CD14-positive monocyte (primary cell): ENCODE measurements at regions not wholly inside any gene's neighbourhood (a gene's known extent, or its start where the extent isn't known, plus 50 kb on each side); places are given as distances from the start of the nearest gene placed in this dataset.

Experiments used
- DNase-seq, 3 donors: peaks; one replicate each; pipeline ENCODE4 v3.0.0-alpha.2; 2011 to 2022
- H2AFZ ChIP-seq: 2 replicates; pipeline ENCODE4 v1.6.0; 2012; ENCODE audit warnings: mild to moderate bottlenecking, low read depth, low read length, inconsistent platforms; ENCODE audit not compliant: insufficient read depth, poor library complexity, severe bottlenecking
- H3K27ac ChIP-seq, 2 donors: 1 replicate in 1 of 2; 2 replicates in 1 of 2; pipeline ENCODE4 v1.5.1; 2012 to 2013; ENCODE audit warnings: low read length in 2 of 2, control low read depth in 1 of 2, inconsistent platforms in 1 of 2, low read depth in 1 of 2, mild to moderate bottlenecking in 1 of 2
- H3K27me3 ChIP-seq, 2 donors: one replicate each; pipeline versions ENCODE4 v1.6.0 to v1.6.1; 2011 to 2013; ENCODE audit warnings: low read length in 2 of 2; ENCODE audit not compliant: control insufficient read depth in 2 of 2, insufficient read depth in 2 of 2
- H3K36me3 ChIP-seq, 2 donors: replicated peaks in 1 of 2; 1 replicate in 1 of 2; 2 replicates in 1 of 2; pipeline versions ENCODE4 v1.5.1 to v1.6.1; 2012 to 2013; ENCODE audit warnings: low read length in 2 of 2, control low read depth in 1 of 2, inconsistent platforms in 1 of 2, mild to moderate bottlenecking in 1 of 2; ENCODE audit not compliant: insufficient read depth in 2 of 2, control insufficient read depth in 1 of 2
- H3K4me1 ChIP-seq, 2 donors: 1 replicate in 1 of 2; 2 replicates in 1 of 2; pipeline versions ENCODE4 v1.5.1 to v1.6.1; 2012 to 2013; ENCODE audit warnings: low read length in 2 of 2, control low read depth in 1 of 2, inconsistent platforms in 1 of 2, mild to moderate bottlenecking in 1 of 2, moderate library complexity in 1 of 2; ENCODE audit not compliant: insufficient read depth in 2 of 2, control insufficient read depth in 1 of 2
- H3K4me2 ChIP-seq: replicated peaks from 2 replicates; pipeline ENCODE3; 2012; ENCODE audit warnings: low read length, moderate library complexity, mild to moderate bottlenecking; ENCODE audit not compliant: poor library complexity, severe bottlenecking; ENCODE audit errors: extremely low read depth
- H3K4me3 ChIP-seq, 3 experiments: fragments of 200-600 bp in 1 of 3; sonication (generic) in 1 of 3; replicated peaks in 1 of 3; 1 replicate in 2 of 3; 2 replicates in 1 of 3; pipeline ENCODE4 v1.5.1; 2011 to 2013; ENCODE audit warnings: low read length in 3 of 3, mild to moderate bottlenecking in 3 of 3, control low read depth in 2 of 3, low read depth in 2 of 3, inconsistent platforms in 1 of 3, moderate library complexity in 1 of 3
- H3K79me2 ChIP-seq: 2 replicates; pipeline ENCODE4 v1.6.0; 2012; ENCODE audit warnings: mild to moderate bottlenecking, control low read depth, inconsistent platforms, low read length, moderate library complexity; ENCODE audit not compliant: insufficient read depth
- H3K9ac ChIP-seq: 2 replicates; pipeline ENCODE4 v1.6.0; 2017; ENCODE audit warnings: low read length, mild to moderate bottlenecking; ENCODE audit not compliant: insufficient read depth, poor library complexity, severe bottlenecking
- H3K9me3 ChIP-seq, 2 donors: replicated peaks in 1 of 2; 1 replicate in 1 of 2; 2 replicates in 1 of 2; pipeline versions ENCODE4 v1.5.1 to v1.6.1; 2012 to 2013; ENCODE audit warnings: low read length in 2 of 2, control low read depth in 1 of 2; ENCODE audit not compliant: control insufficient read depth in 1 of 2, insufficient read depth in 1 of 2
- H4K20me1 ChIP-seq: 2 replicates; pipeline ENCODE4 v1.6.0; 2012; ENCODE audit warnings: mild to moderate bottlenecking, low read length, control low read depth, moderate library complexity; ENCODE audit not compliant: insufficient read depth
- H3K27ac Mint-ChIP-seq, 7 donors: one replicate each; pipeline ENCODE4 v1.8.0; 2020; ENCODE audit warnings: mild to moderate bottlenecking in 7 of 7, mixed read lengths in 7 of 7, moderate library complexity in 6 of 7, inconsistent platforms in 2 of 7
- H3K27me3 Mint-ChIP-seq, 3 donors: one replicate each; pipeline ENCODE4 v1.8.0; 2021 to 2022; ENCODE audit warnings: low read depth in 3 of 3, mild to moderate bottlenecking in 3 of 3, mixed read lengths in 3 of 3, moderate library complexity in 3 of 3, inconsistent platforms in 1 of 3
- H3K36me3 Mint-ChIP-seq, 2 donors: one replicate each; pipeline ENCODE4 v1.8.0; 2020; ENCODE audit warnings: mixed read lengths in 2 of 2, inconsistent platforms in 1 of 2, mild to moderate bottlenecking in 1 of 2
- H3K4me1 Mint-ChIP-seq: one replicate; pipeline ENCODE4 v1.8.0; 2020; ENCODE audit warnings: mild to moderate bottlenecking, mixed read lengths
- H3K4me3 Mint-ChIP-seq, 2 donors: one replicate each; pipeline ENCODE4 v1.8.0; 2020; ENCODE audit warnings: mild to moderate bottlenecking in 2 of 2, mixed read lengths in 2 of 2, moderate library complexity in 1 of 2
- H3K9me3 Mint-ChIP-seq, 7 donors: one replicate each; pipeline ENCODE4 v1.8.0; 2020 to 2022; ENCODE audit warnings: mixed read lengths in 7 of 7, mild to moderate bottlenecking in 6 of 7, moderate library complexity in 6 of 7, inconsistent platforms in 2 of 7
- CTCF ChIP-seq: fragments of 200-600 bp; IDR thresholded peaks from one replicate; pipeline ENCODE4 v1.8.0; 2022; ENCODE audit warnings: antibody characterized with exemption, mild to moderate bottlenecking
- WGBS: methylation state at CpG from one replicate; pipeline ENCODE4 v1.1.5; 2013; ENCODE audit warnings: missing lambda C conversion rate; ENCODE audit not compliant: insufficient coverage; 5-methylcytosine and 5-hydroxymethylcytosine counted together
- intact Hi-C, 2 donors: fragments of 100-400 bp; cut with micrococcal nuclease; formaldehyde crosslinking; loops; one replicate each; pipeline versions ENCODE4 v1.15.0 to v1.15.1; 2023

- intact Hi-C loops = no loop called here
- WGBS = 88% methylated on average over 3 of the region's 4 CpGs
- H3K4me3 Mint-ChIP-seq = no peak overlapping the region
- no peaks in the 10 kb centered on the region for H3K4me1 Mint-ChIP-seq
- H3K27me3 Mint-ChIP-seq = peaks cover 0 to 2% (median 0%) of the 10 kb centered on the region in 3 donors
- H3K36me3 ChIP-seq = no peaks in the 10 kb centered on the region
- peaks cover 0 to 7% of the 10 kb centered on the region in 2 donors for H3K9me3 ChIP-seq
- no peak for DNase-seq
- H3K79me2 ChIP-seq = no peaks in the 10 kb centered on the region
- no peak overlapping the region for H3K27ac ChIP-seq
- H4K20me1 ChIP-seq = no peaks in the 10 kb centered on the region
- no peak overlapping the region for H3K4me2 ChIP-seq
- H3K36me3 Mint-ChIP-seq = no peaks in the 10 kb centered on the region
- no peak for TF ChIP-seq CTCF
- H3K4me3 ChIP-seq = no peak overlapping the region
- H3K4me1 ChIP-seq = no peaks in the 10 kb centered on the region
- no peak overlapping the region for H3K9ac ChIP-seq
- no peaks in the 10 kb centered on the region for H3K27me3 ChIP-seq
- no peak overlapping the region for H2AFZ ChIP-seq
- H3K27ac Mint-ChIP-seq = peak overlapping the region in 1 of 7 donors; percentile 43
- H3K9me3 Mint-ChIP-seq = peaks cover 0 to 14% (median 5%) of the 10 kb centered on the region in 7 donors
These were observed 668.8 kb upstream of the TENM4 start for GRCh38 chr11:80109652-80110051.

- H3K36me3 Mint-ChIP-seq = no peaks in the 10 kb centered on the region
- Histone ChIP-seq H3K9me3 (peaks cover 0 to 7% of the 10 kb centered on the region in 2 donors), H3K79me2 (no peaks in the 10 kb centered on the region), H3K4me2 (no peak overlapping the region), H3K4me3 (no peak overlapping the region), H3K4me1 (no peaks in the 10 kb centered on the region), H3K27ac (no peak overlapping the region), H4K20me1 (no peaks in the 10 kb centered on the region), H2AFZ (no peak overlapping the region), H3K36me3 (no peaks in the 10 kb centered on the region), H3K9ac (no peak overlapping the region), H3K27me3 (no peaks in the 10 kb centered on the region)
- intact Hi-C loops = no loop called here
- peaks cover 0 to 2% (median 0%) of the 10 kb centered on the region in 3 donors for H3K27me3 Mint-ChIP-seq
- no peak overlapping the region for H3K4me3 Mint-ChIP-seq
- H3K27ac Mint-ChIP-seq = no peak overlapping the region
- 100% methylated on average over 2 of the region's 3 CpGs for WGBS
- no peak for TF ChIP-seq CTCF
- DNase-seq = no peak
- no peaks in the 10 kb centered on the region for H3K4me1 Mint-ChIP-seq
- H3K9me3 Mint-ChIP-seq = peaks cover 0 to 14% (median 5%) of the 10 kb centered on the region in 7 donors
These were observed 668.2 kb upstream of the TENM4 start for GRCh38 chr11:80109031-80109430.
